HEK293 (cell line): ENCODE measurements at regions not wholly inside any gene's neighbourhood (a gene's known extent, or its start where the extent isn't known, plus 50 kb on each side); places are given as distances from the start of the nearest gene placed in this dataset.

Experiments used
- PBX3 ChIP-seq: sonication (generic); formaldehyde crosslinking; IDR thresholded peaks from 2 replicates; pipeline ENCODE4 v1.8.1; 2022; ENCODE audit warnings: mild to moderate bottlenecking, moderate library complexity, missing genetic modification reagents
- REPIN1 ChIP-seq: fragments of 450-650 bp; formaldehyde crosslinking; IDR thresholded peaks from 2 replicates; pipeline ENCODE4 v1.5.1; 2017; ENCODE audit warnings: missing biosample characterization, missing genetic modification characterization, low read depth
- ZNF48 ChIP-seq: fragments of 450-650 bp; formaldehyde crosslinking; IDR thresholded peaks from 2 replicates; pipeline ENCODE4 v1.5.1; 2016; ENCODE audit warnings: missing biosample characterization, missing genetic modification characterization
- ZNF561 ChIP-seq: fragments of 450-650 bp; IDR thresholded peaks from 2 replicates; pipeline ENCODE4 v1.5.1; 2018; ENCODE audit warnings: missing biosample characterization, missing genetic modification characterization, borderline replicate concordance
- ZNF580 ChIP-seq: fragments of 450-650 bp; formaldehyde crosslinking; IDR thresholded peaks from 2 replicates; pipeline ENCODE4 v1.5.1; 2016; ENCODE audit warnings: missing biosample characterization, missing genetic modification characterization

- TF ChIP-seq ZNF580 (tag by site-specific recombination) (no peak), REPIN1 (tag by site-specific recombination) (no peak), PBX3 (CRISPR knock-in tag) (no peak), ZNF48 (tag by site-specific recombination) (no peak), ZNF561 (tag by site-specific recombination) (no peak)
These were observed 333.2 kb upstream of the C2CD4B start for GRCh38 chr15:62498278-62498677.
